Fibroblast of lung (primary cell): ENCODE measurements at regions not wholly inside any gene's neighbourhood (a gene's known extent, or its start where the extent isn't known, plus 50 kb on each side); places are given as distances from the start of the nearest gene placed in this dataset.

Source experiments
- DNase-seq, 2 donors: peaks; one replicate each; pipeline versions ENCODE4 v3.0.0 to v3.0.0-alpha.2; 2010; ENCODE audit warnings: low read depth in 2 of 2
- H2AFZ ChIP-seq: 2 replicates; pipeline ENCODE4 v1.5.1; 2012; ENCODE audit warnings: low read length, control low read depth, inconsistent platforms
- H3K27ac ChIP-seq: 2 replicates; pipeline ENCODE4 v1.5.1; 2011; ENCODE audit warnings: low read length, control low read depth; ENCODE audit not compliant: insufficient read depth
- H3K27me3 ChIP-seq: 2 replicates; pipeline ENCODE4 v1.5.1; 2011; ENCODE audit warnings: mild to moderate bottlenecking, low read length; ENCODE audit not compliant: control insufficient read depth, insufficient read depth
- H3K36me3 ChIP-seq: 2 replicates; pipeline ENCODE4 v1.5.1; 2011; ENCODE audit warnings: low read length; ENCODE audit not compliant: control insufficient read depth, insufficient read depth
- H3K4me1 ChIP-seq: 2 replicates; pipeline ENCODE4 v1.5.1; 2011; ENCODE audit warnings: low read length; ENCODE audit not compliant: control insufficient read depth, insufficient read depth; ENCODE audit errors: extremely low read depth
- H3K4me2 ChIP-seq: 2 replicates; pipeline ENCODE4 v1.5.1; 2011; ENCODE audit warnings: low read length, control low read depth; ENCODE audit not compliant: insufficient read depth; ENCODE audit errors: extremely low read depth
- H3K4me3 ChIP-seq, 4 experiments: fragments of 200-600 bp in 1 of 4; sonication (generic) in 1 of 4; replicated peaks in 1 of 4; 2 replicates each; pipeline ENCODE4 v1.5.1; 2011 to 2016; ENCODE audit warnings: low read length in 4 of 4, low read depth in 3 of 4, mild to moderate bottlenecking in 3 of 4, control low read depth in 2 of 4, inconsistent platforms in 1 of 4, mixed read lengths in 1 of 4; ENCODE audit not compliant: insufficient read depth in 1 of 4; ENCODE audit errors: control extremely low read depth in 1 of 4
- H3K79me2 ChIP-seq: 2 replicates; pipeline ENCODE4 v1.5.1; 2012; ENCODE audit warnings: mild to moderate bottlenecking, low read length, inconsistent platforms; ENCODE audit not compliant: control insufficient read depth, insufficient read depth
- H3K9ac ChIP-seq: 2 replicates; pipeline ENCODE4 v1.5.1; 2011; ENCODE audit warnings: mild to moderate bottlenecking, low read length, control low read depth; ENCODE audit not compliant: insufficient read depth
- H3K9me3 ChIP-seq: 2 replicates; pipeline ENCODE4 v1.5.1; 2012; ENCODE audit warnings: low read depth, low read length; ENCODE audit not compliant: control insufficient read depth, insufficient read depth
- H4K20me1 ChIP-seq: 2 replicates; pipeline ENCODE4 v1.5.1; 2011; ENCODE audit warnings: low read length; ENCODE audit not compliant: control insufficient read depth, insufficient read depth; ENCODE audit errors: extremely low read depth
- EZH2 ChIP-seq: IDR thresholded peaks from 2 replicates; pipeline ENCODE4 v1.5.1; 2012; ENCODE audit warnings: low read length, control low read depth, mild to moderate bottlenecking; ENCODE audit errors: missing control alignments
- TF ChIP-seq, protein P1 (sequence below), 2 donors: IDR thresholded peaks in 1 of 2; conservative IDR thresholded peaks in 1 of 2; 1 replicate in 1 of 2; 2 replicates in 1 of 2; pipeline ENCODE4 v1.5.1; 2011 to 2012; ENCODE audit warnings: low read length in 2 of 2, control low read depth in 1 of 2, inconsistent platforms in 1 of 2, low read depth in 1 of 2, mild to moderate bottlenecking in 1 of 2

DNA sequence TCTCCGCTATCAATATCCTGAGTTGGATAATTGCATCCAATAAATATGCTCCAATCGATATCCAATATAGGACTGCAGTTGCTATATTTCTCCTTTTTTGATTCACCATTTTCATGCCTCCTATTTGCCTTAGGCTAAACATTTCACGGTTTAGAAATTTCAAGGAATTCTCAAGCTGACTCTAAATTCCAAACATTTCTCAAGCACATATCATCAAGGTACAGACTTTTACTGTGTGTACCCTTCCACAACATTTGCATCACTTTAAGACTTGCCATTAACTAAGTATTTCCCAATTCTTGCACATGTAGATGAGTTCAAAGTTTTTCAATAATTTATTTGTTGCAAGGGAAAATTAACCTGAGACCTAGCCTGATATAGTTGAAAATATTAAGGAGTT is 795.2 kb upstream of the TMPRSS15 start:
- no peak for DNase-seq
- Histone ChIP-seq H3K9ac (no peak overlapping the region), H2AFZ (no peak overlapping the region), H3K27me3 (no peaks in the 10 kb centered on the region), H3K79me2 (no peaks in the 10 kb centered on the region), H3K4me1 (no peaks in the 10 kb centered on the region), H3K4me3 (no peak overlapping the region), H3K36me3 (no peaks in the 10 kb centered on the region), H3K9me3 (no peaks in the 10 kb centered on the region), H3K27ac (no peak overlapping the region), H3K4me2 (no peak overlapping the region), H4K20me1 (no peaks in the 10 kb centered on the region)
- TF ChIP-seq EZH2, result no peak
- TF ChIP-seq, protein P1, sequence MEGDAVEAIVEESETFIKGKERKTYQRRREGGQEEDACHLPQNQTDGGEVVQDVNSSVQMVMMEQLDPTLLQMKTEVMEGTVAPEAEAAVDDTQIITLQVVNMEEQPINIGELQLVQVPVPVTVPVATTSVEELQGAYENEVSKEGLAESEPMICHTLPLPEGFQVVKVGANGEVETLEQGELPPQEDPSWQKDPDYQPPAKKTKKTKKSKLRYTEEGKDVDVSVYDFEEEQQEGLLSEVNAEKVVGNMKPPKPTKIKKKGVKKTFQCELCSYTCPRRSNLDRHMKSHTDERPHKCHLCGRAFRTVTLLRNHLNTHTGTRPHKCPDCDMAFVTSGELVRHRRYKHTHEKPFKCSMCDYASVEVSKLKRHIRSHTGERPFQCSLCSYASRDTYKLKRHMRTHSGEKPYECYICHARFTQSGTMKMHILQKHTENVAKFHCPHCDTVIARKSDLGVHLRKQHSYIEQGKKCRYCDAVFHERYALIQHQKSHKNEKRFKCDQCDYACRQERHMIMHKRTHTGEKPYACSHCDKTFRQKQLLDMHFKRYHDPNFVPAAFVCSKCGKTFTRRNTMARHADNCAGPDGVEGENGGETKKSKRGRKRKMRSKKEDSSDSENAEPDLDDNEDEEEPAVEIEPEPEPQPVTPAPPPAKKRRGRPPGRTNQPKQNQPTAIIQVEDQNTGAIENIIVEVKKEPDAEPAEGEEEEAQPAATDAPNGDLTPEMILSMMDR (conservative IDR thresholded peaks at IDR 0.05 in 1 of 2, IDR thresholded peaks at IDR 0.05 in 1 of 2; ENCODE audit: low read depth in 1 of 2, low read length in 2 of 2), result no peak

DNA sequence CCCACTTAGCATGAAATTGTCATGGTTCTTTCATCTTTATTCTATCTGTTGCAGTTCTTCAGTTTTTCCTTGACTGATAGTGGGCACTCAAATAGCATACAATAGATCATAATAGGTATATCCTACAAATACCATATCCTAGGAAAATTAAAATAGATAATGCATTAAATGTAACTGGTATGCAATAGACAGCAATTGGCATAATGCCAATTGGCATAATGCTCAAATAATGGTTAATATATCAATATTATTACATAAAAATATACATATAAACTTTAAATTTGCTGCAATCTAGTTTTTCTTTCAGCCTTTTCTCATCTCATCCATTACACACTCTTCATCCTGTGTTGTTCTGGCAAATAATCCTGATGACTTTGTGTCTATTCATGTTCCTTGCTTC is 814.6 kb upstream of the TMPRSS15 start:
- no peak overlapping the region for H3K4me2 ChIP-seq
- no peak for TF ChIP-seq EZH2
- TF ChIP-seq, protein P1 (conservative IDR thresholded peaks at IDR 0.05 in 1 of 2, IDR thresholded peaks at IDR 0.05 in 1 of 2; ENCODE audit: low read depth in 1 of 2, low read length in 2 of 2), result no peak

DNA sequence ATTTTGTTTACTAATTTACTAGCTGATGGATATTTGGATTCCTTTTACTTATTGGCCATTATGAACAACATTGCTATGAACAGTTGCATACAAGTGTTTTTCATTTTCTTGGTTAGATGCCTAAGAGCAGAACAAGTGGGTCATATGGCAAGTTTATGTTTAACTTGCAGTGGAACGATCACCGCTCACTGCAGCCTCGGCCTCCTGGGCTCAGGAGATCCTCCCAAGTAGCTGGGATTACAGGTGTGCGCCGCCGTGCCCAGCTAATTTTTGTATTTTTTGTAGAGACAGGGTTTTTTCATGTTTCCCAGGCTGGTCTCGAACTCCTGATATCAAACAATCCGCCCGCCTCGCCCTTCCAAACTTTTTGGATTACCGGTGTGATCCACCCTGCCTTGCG is 820.5 kb upstream of the TMPRSS15 start:
- no peaks in the 10 kb centered on the region for H3K79me2 ChIP-seq
- H3K27ac ChIP-seq, result no peak overlapping the region
- H2AFZ ChIP-seq, result no peak overlapping the region
- DNase-seq, result no peak
- H3K36me3 ChIP-seq, result no peaks in the 10 kb centered on the region
- H3K4me3 ChIP-seq, result no peak overlapping the region
- no peak overlapping the region for H3K4me2 ChIP-seq
- no peak overlapping the region for H3K9ac ChIP-seq
- TF ChIP-seq EZH2, result no peak
- TF ChIP-seq, protein P1 (conservative IDR thresholded peaks at IDR 0.05 in 1 of 2, IDR thresholded peaks at IDR 0.05 in 1 of 2; ENCODE audit: low read depth in 1 of 2, low read length in 2 of 2), result no peak
- H3K4me1 ChIP-seq, result no peaks in the 10 kb centered on the region
- no peaks in the 10 kb centered on the region for H3K9me3 ChIP-seq
- H4K20me1 ChIP-seq, result no peaks in the 10 kb centered on the region
- no peaks in the 10 kb centered on the region for H3K27me3 ChIP-seq

More for the DNA sequence above, 814.6 kb upstream of the TMPRSS15 start:
- no peak for DNase-seq
- Histone ChIP-seq H2AFZ (no peak overlapping the region), H3K79me2 (no peaks in the 10 kb centered on the region), H3K4me3 (no peak overlapping the region), H3K9ac (no peak overlapping the region), H3K27ac (no peak overlapping the region), H3K27me3 (no peaks in the 10 kb centered on the region), H3K9me3 (no peaks in the 10 kb centered on the region), H4K20me1 (no peaks in the 10 kb centered on the region), H3K4me1 (no peaks in the 10 kb centered on the region), H3K36me3 (no peaks in the 10 kb centered on the region)
